ENCODE measurements at regions not wholly inside any gene's neighbourhood (a gene's known extent, or its start where the extent isn't known, plus 50 kb on each side); places are given as distances from the start of the nearest gene placed in this dataset.

DNA sequence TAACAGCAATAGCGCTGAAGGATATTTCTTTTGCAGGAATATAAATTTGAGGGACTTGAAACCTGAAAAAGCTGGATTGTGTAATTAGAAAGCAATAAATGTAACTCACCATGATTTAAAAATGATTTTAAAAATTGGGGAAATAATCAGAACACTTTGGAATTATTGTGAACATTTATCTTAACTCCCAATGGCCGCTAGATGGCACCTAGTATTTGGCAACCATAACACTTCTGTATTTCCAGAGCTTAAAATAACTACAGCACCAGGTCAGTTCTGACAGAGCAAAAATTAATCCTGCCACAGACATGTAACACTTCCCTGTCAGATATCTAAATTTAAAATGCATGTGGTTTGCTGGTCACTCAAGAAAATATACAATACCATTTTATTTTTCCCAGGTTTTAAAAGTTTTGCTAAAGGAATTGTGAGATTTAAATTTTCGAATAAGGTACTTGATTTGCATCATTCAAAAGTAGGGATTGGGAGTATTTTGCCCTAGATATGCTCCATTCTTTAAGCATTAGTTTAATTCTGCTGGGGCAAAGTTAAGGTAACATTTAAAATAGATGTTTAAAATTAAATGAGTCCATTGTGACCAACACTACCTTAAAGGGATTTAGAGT lies 144.5 kb downstream of the PPP1R3A start:
- no peak overlapping the region for H3K9ac ChIP-seq (ENCODE audit: low read depth, low read length)
- TF ChIP-seq MAFK (IDR thresholded peaks at IDR 0.05; ENCODE audit: low read depth, low read length) (no peak), RAD21 (IDR thresholded peaks at IDR 0.05; ENCODE audit: low read length) (peak; percentile 66), SMC3 (IDR thresholded peaks at IDR 0.05; ENCODE audit: low read depth, low read length) (peak; percentile 52), CTCF (conservative IDR thresholded peaks at IDR 0.05; ENCODE audit: low read depth, low read length) (peak; percentile 69)
- H3K23ac ChIP-seq (ENCODE audit: low read depth, low read length), result no peak overlapping the region
- H3K14ac ChIP-seq (replicated peaks; ENCODE audit: low read depth, low read length), result no peak overlapping the region
- intact Hi-C loops (cut with micrococcal nuclease) (loop anchor here (5.0 kb wide), 1 partner anchor 248 kb away; no protein-coding TSS in a partner anchor), dilution Hi-C loops (cut with HindIII; ENCODE audit: low sequenced_read_pairs, unreplicated experiment) (no loop called here), in situ Hi-C loops (cut with MboI; ENCODE audit: low sequenced_read_pairs) (no loop called here)
- H2BK20ac ChIP-seq (ENCODE audit: low read depth, low read length), result no peak overlapping the region
- no peaks in the 10 kb centered on the region for H3K79me1 ChIP-seq (ENCODE audit: low read depth in 1 of 2, low read length in 2 of 2)
- H3K56ac ChIP-seq (ENCODE audit: extremely low read depth, insufficient read depth, low read length), result no peak overlapping the region
- H4K5ac ChIP-seq (ENCODE audit: low read depth, low read length), result no peak overlapping the region
- no peaks in the 10 kb centered on the region for H3K4me1 ChIP-seq (ENCODE audit: control insufficient read depth, insufficient read depth, low read length)
- H3K18ac ChIP-seq (ENCODE audit: low read depth, low read length), result no peak overlapping the region
- WGBS, 2 experiments (ENCODE audit: extremely low coverage in 2 of 2, insufficient read length in 1 of 2), result no CpG with 5 or more reads among the region's 3 CpGs
- no TSS peak for BruUV-seq (replicated peaks)
- H3K27ac ChIP-seq (ENCODE audit: insufficient read depth, low read length), result no peak overlapping the region
- no peaks in the 10 kb centered on the region for H3K9me3 ChIP-seq (ENCODE audit: control insufficient read depth, insufficient read depth, low read length)
- no peak overlapping the region for H3K4me2 ChIP-seq (ENCODE audit: low read depth, low read length)
- no peak overlapping the region for H2BK15ac ChIP-seq (ENCODE audit: low read depth, low read length)
- no peak overlapping the region for H4K91ac ChIP-seq (ENCODE audit: insufficient read depth, low read depth, low read length)
- no peak overlapping the region for H2AFZ ChIP-seq (replicated peaks; ENCODE audit: low read length, poor library complexity)
- H2BK120ac ChIP-seq (ENCODE audit: low read depth, low read length), result no peak overlapping the region
- H4K20me1 ChIP-seq (ENCODE audit: insufficient read depth, low read length), result no peaks in the 10 kb centered on the region
- H2BK5ac ChIP-seq (ENCODE audit: low read depth, low read length, poor library complexity, severe bottlenecking), result no peak overlapping the region
- peak; percentile 67 for ATAC-seq (ENCODE audit: low read depth)
- H3K36me3 ChIP-seq (ENCODE audit: control insufficient read depth, insufficient read depth, low read length), result no peaks in the 10 kb centered on the region
- H4K8ac ChIP-seq (ENCODE audit: low read depth in 2 of 2, low read length in 2 of 2), result no peak overlapping the region
- DNase-seq, result peak; percentile 62
- H3K9me1 ChIP-seq (ENCODE audit: insufficient read depth, low read length), result no peaks in the 10 kb centered on the region
- H2AK5ac ChIP-seq (ENCODE audit: low read depth, low read length), result no peak overlapping the region
- no peak overlapping the region for H3K4ac ChIP-seq (ENCODE audit: low read depth, low read length)
- H3K27me3 ChIP-seq (ENCODE audit: control insufficient read depth, insufficient read depth, low read length), result no peaks in the 10 kb centered on the region
- ChIA-PET POLR2A (ENCODE audit: unreplicated experiment) (no interaction called here), CTCF (interaction anchor here (0.8 kb wide), 1 partner anchor 249 kb away, joined by 3 read pairs; no protein-coding TSS in a partner anchor)
- no peak overlapping the region for H2AK9ac ChIP-seq (replicated peaks; ENCODE audit: low read depth, low read length, poor library complexity)
- H3K4me3 ChIP-seq (ENCODE audit: insufficient read depth, low read depth, low read length), result no peak overlapping the region

Measured in IMR-90 (cell line).